HepG2 (cell line): ENCODE measurements at regions not wholly inside any gene's neighbourhood (a gene's known extent, or its start where the extent isn't known, plus 50 kb on each side); places are given as distances from the start of the nearest gene placed in this dataset.

Experiments used
- ATAC-seq: fragments of 200-7000 bp; cut with Tn5 transposase; 3 replicates; pipeline ENCODE4 v1.9.1; 2020; ENCODE audit warnings: mild to moderate bottlenecking, moderate library complexity
- BruUV-seq: library from RNA; stranded (reverse); fragments of 400-500 nt; replicated peaks from 2 replicates; lab custom pipeline; 2021; lab: Mats Ljungman, UMichigan
- CTCF ChIA-PET: fragments of 300-600 bp; formaldehyde crosslinking; extraction: SDS; loops from one replicate; lab custom pipeline; 2021; ENCODE audit warnings: low total read pairs, inconsistent platforms, low intra/inter-chr PET ratio; lab: Yijun Ruan, JAX
- POLR2A ChIA-PET: fragments of 350-600 bp; sonication (Branson Sonifier 250); formaldehyde crosslinking; loops from one replicate; lab custom pipeline; 2020; ENCODE audit warnings: antibody characterized with exemption, inconsistent platforms; lab: Yijun Ruan, JAX
- DNase-seq: peaks from one replicate; pipeline ENCODE4 v3.0.0-alpha.2; 2015; ENCODE audit warnings: low spot score
- FAIRE-seq: peaks from 3 replicates; lab custom pipeline; 2011; peaks lifted over from hg19 to GRCh38; lab: Jason Lieb, UNC
- H2AFZ ChIP-seq: one replicate; pipeline ENCODE4 v1.6.1; 2011; ENCODE audit warnings: low read length, inconsistent platforms
- H3K27ac ChIP-seq: fragments of 300-600 bp; 3 replicates; pipeline ENCODE4 v1.8.0; 2011; ENCODE audit warnings: mixed run types, mild to moderate bottlenecking, mixed read lengths, low read length, inconsistent platforms; ENCODE audit not compliant: insufficient read depth; ENCODE audit errors: extremely low read length
- H3K27me3 ChIP-seq, 2 experiments: fragments of 200-600 bp in 1 of 2; 2 replicates in 1 of 2; 3 replicates in 1 of 2; pipeline versions ENCODE4 v1.6.0 to v1.8.0; 2011; ENCODE audit warnings: low read length in 2 of 2, mild to moderate bottlenecking in 2 of 2, moderate library complexity in 2 of 2, inconsistent platforms in 1 of 2; ENCODE audit not compliant: insufficient read depth in 2 of 2, control insufficient read depth in 1 of 2
- H3K36me3 ChIP-seq, 2 experiments: fragments of 200-600 bp in 1 of 2; replicated peaks in 1 of 2; 2 replicates in 1 of 2; 3 replicates in 1 of 2; pipeline versions ENCODE4 v1.5.1 to v1.8.0; 2011; ENCODE audit warnings: low read length in 2 of 2, inconsistent platforms in 1 of 2; ENCODE audit not compliant: insufficient read depth in 2 of 2, control insufficient read depth in 1 of 2
- H3K4me1 ChIP-seq: 2 replicates; pipeline ENCODE4 v1.5.1; 2012; ENCODE audit warnings: low read length, inconsistent platforms; ENCODE audit not compliant: insufficient read depth
- H3K4me2 ChIP-seq: 2 replicates; pipeline ENCODE4 v1.6.0; 2011; ENCODE audit warnings: low read depth, low read length, inconsistent platforms
- H3K4me3 ChIP-seq, 3 experiments: fragments of 200-600 bp in 1 of 3; sonication (generic), shearing (Covaris generic) in 1 of 3; replicated peaks in 1 of 3; 2 replicates each; pipeline ENCODE4 v1.5.1; 2011 to 2016; ENCODE audit warnings: low read length in 3 of 3, inconsistent platforms in 2 of 3, low read depth in 2 of 3, mild to moderate bottlenecking in 2 of 3, control low read depth in 1 of 3, mixed read lengths in 1 of 3; ENCODE audit not compliant: insufficient read depth in 1 of 3
- H3K79me2 ChIP-seq: one replicate; pipeline ENCODE4 v1.6.1; 2011; ENCODE audit warnings: low read length, inconsistent platforms; ENCODE audit not compliant: insufficient read depth
- H3K9ac ChIP-seq: 2 replicates; pipeline ENCODE4 v1.6.0; 2011; ENCODE audit warnings: mild to moderate bottlenecking, low read depth, low read length, inconsistent platforms; ENCODE audit not compliant: insufficient read depth
- H3K9me3 ChIP-seq: 2 replicates; pipeline ENCODE4 v1.5.1; 2012; ENCODE audit warnings: mild to moderate bottlenecking, low read length
- H4K20me1 ChIP-seq: 2 replicates; pipeline ENCODE4 v1.6.0; 2011; ENCODE audit warnings: inconsistent platforms, mild to moderate bottlenecking, low read length, moderate library complexity; ENCODE audit not compliant: insufficient read depth
- KDM5B ChIP-seq: sonication (generic); formaldehyde crosslinking; IDR thresholded peaks from 2 replicates; pipeline ENCODE4 v1.4.0; 2020; ENCODE audit warnings: missing genetic modification reagents, mild to moderate bottlenecking, borderline replicate concordance
- TFDP2 ChIP-seq: sonication (generic); formaldehyde crosslinking; IDR thresholded peaks from 2 replicates; pipeline ENCODE4 v1.4.0; 2020; ENCODE audit warnings: missing genetic modification reagents
- TFE3 ChIP-seq: IDR thresholded peaks from 2 replicates; pipeline ENCODE4 v1.6.1; 2016
- ZXDC ChIP-seq: sonication (generic); formaldehyde crosslinking; IDR thresholded peaks from 2 replicates; pipeline ENCODE4 v1.5.0; 2020; ENCODE audit warnings: mild to moderate bottlenecking, missing genetic modification reagents
- WGBS: methylation state at CpG from one replicate; pipeline ENCODE4 v1.1.6; 2017; ENCODE audit warnings: low lambda C conversion rate; 5-methylcytosine and 5-hydroxymethylcytosine counted together
- in situ Hi-C: cut with HindIII; loops from 2 replicates; pipeline ENCODE4 v1.10.0; 2017; ENCODE audit warnings: low pct_unique_long_range_greater_than_20kb; ENCODE audit not compliant: extremely low pct_ligation_motif_present
- intact Hi-C: fragments of 100-400 bp; cut with micrococcal nuclease; formaldehyde crosslinking; loops from one replicate; pipeline ENCODE4 v1.10.0; 2022; ENCODE audit not compliant: unreplicated experiment

GRCh38 chr6:11653028-11653583 is 115.6 kb downstream of the TMEM170B start:
- POLR2A ChIA-PET, result no interaction called here
- TF ChIP-seq TFDP2, result no peak
- TF ChIP-seq KDM5B (CRISPR knock-in tag), result no peak
- TF ChIP-seq TFE3 (CRISPR knock-in tag), result no peak
- TF ChIP-seq ZXDC, result no peak
- intact Hi-C loops (loop anchor here (10.0 kb wide), 1 partner anchor 852 kb away; no protein-coding TSS in a partner anchor), in situ Hi-C loops (loop anchor here (10.0 to 25.0 kb wide), 2 partner anchors 582 to 959 kb away; no protein-coding TSS in a partner anchor)
- no peak overlapping the region for H2AFZ ChIP-seq
- no TSS peak for BruUV-seq
- H4K20me1 ChIP-seq, result no peaks in the 10 kb centered on the region
- H3K4me1 ChIP-seq, result no peaks in the 10 kb centered on the region
- H3K4me2 ChIP-seq, result no peak overlapping the region
- no peak; the same call in 2 of the 3 replicates for ATAC-seq
- no peak overlapping the region for H3K27ac ChIP-seq
- no peak overlapping the region for H3K4me3 ChIP-seq
- no peaks in the 10 kb centered on the region for H3K79me2 ChIP-seq
- H3K9me3 ChIP-seq, result no peaks in the 10 kb centered on the region
- peaks cover 0 to 22% of the 10 kb centered on the region in 2 experiments; a peak in 2 of 5 replicates for H3K27me3 ChIP-seq
- peak; percentile 15 for DNase-seq
- no peak overlapping the region for H3K9ac ChIP-seq
- H3K36me3 ChIP-seq, result no peaks in the 10 kb centered on the region
- no peak for FAIRE-seq
- WGBS, result 6% methylated on average over 8 of the region's 8 CpGs
- CTCF ChIA-PET, result no interaction called here
